GM21737 (cell line): ENCODE measurements at regions not wholly inside any gene's neighbourhood (a gene's known extent, or its start where the extent isn't known, plus 50 kb on each side); places are given as distances from the start of the nearest gene placed in this dataset.

Experiments
- ATAC-seq: cut with Tn5 transposase; IDR thresholded peaks from one replicate; pipeline ENCODE4 v1.9.1; 2021; ENCODE audit warnings: mild to moderate bottlenecking, moderate library complexity; ENCODE audit not compliant: unreplicated experiment

DNA sequence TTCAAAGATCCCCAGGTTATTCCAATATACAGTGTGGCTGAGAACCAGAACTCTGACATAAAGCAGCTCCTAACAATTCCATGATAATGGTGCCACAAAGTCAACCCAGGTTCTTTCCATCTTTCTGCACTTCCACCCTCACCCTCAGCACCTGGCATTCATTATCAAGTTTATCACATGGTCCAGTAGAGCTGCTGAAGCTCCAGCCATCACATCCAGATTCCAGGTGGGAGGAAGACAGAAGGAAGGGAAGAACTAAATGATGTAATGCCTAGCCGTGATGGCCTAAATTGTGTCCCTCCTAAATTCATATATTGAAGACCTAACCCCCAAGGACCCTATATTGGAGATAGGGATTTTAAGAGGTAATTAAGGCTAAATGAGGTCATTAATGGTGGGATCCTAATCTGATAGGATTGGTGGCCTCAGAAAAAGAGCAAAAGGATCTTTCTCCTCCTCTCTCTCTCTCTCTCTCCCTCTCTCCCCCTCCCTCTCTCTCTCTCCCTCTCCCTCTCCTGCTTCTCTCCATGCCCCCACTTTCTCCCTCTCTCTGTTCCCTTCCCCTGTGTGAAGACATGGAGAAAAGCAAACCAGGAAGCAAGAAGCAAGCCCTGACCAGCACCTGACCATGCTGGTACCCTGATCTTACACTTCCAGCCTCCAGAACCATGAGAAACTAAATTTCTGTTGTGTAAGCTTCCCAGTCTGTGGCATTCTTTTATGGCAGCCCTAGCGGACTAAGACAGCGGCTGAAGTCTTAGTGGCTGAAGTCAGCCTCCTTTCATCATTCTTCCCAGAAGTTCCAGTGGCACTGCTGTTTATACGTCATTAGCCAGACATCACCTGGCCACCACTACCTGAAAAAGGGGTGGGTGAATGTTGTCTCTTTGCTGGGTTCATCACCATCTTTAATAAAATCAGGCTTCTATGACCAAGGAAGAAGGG, 369.7 kb upstream of the PROK2 start:
- ATAC-seq = no peak

DNA sequence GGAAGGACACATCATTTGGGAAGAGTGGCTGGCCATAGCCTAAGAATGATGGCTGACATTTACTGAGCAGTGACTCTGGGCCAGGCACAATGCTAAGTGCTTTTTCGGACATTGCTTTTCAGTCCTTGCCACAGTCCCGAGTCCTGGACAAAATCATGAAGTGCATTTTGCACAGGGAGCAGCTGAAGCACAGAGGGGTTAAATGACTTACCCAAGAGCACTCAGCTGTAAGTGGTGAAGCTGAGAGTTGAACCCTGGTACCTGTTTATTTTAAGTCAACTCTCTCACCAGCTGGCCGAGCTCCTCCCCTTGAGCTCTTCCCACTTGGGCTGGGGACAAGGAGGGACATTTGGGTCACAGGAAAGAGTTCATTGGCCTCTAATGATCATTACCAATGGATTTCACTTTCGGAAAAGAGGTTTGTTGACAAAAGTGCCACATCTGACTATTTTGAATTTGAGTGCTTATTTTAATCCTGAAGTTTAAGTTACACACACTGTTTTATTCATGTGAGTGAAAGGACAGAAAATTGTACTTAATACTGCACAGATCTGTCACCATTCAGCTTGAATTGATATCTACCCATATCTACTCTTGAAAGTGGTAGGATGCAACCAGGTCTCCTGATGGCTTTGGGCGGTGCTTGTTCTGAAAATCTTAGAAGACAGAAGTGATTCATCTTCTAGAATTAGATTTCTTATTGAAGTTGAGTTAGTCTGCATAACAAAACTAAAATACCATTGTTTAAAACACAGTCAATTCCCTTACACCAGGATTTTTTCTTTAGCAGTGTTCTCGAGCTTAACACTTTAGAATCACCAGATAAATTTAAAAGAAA, 368.7 kb upstream of the PROK2 start:
- no peak for ATAC-seq

- ATAC-seq = no peak
Observed at GRCh38 chr3:72152551-72153476, 367.9 kb upstream of the PROK2 start.

DNA sequence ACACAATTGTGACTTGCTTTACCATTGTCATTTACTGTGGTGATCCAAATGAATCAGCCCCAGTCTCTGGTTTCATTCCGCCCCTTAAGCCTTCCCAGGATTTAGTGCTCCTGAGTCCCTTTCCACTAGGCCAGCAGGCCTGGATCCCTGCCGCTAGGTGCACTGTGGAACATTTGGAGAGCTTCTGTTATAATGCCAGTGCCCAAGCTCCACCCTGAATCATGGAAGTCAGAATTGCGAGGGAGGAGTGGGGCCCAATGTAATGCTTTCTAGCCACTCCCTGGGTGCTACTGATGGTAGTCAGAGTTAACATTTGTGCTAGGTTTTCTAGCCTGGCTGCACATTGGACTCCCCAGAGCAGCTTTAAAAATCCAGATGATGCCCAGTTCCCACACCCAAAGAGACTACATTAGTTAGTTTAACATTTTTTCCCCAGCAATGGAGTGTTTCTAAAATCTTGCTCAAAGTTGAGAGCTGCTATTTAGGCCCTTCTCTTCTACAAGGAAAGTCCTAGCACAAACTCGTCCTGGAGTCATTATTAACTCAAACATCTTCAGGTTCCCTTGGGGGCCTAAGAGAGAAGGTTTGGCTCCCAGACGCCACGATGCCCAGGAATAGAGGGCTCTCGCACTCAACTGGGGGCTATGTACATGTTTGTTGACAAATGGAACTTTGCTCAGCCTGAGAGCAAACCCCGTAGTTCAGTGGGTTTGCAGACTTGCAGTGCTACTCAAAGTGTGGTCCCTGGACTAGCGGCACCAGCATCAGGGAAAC, 366.7 kb upstream of the PROK2 start:
- ATAC-seq = no peak

GRCh38 chr3:72150634-72151412, 365.9 kb upstream of the PROK2 start:
- ATAC-seq = no peak

DNA sequence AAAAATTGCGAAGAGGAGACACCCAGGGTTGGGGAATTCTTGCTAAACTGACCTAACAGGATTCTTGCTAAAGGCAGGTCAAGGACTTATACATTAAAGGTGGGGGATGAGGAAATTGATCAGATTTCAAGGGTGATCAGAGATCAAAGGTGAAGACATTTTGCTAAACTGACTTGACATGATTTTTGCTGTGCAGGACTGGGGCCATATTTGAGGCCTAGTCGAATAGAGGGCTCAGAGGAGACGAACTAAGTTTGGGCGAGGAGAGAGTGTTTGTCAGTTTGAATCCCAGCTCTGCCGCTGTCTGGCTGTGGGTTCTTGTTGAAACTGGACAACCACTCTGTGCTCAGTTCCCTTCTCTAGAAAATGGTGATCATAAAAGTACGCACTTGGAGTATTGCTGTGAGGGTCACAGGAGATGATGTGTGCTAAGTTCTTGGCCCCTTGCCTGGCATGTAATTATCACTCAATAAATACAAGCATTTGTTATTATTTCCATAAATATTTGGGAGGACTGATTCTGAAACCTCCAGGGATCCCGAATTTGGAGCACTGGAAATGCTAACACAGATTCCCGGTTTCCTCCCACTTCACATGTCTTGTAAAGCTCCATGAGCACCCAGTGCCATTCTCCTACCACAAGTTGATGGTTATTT, 364.8 kb upstream of the PROK2 start:
- no peak for ATAC-seq

DNA sequence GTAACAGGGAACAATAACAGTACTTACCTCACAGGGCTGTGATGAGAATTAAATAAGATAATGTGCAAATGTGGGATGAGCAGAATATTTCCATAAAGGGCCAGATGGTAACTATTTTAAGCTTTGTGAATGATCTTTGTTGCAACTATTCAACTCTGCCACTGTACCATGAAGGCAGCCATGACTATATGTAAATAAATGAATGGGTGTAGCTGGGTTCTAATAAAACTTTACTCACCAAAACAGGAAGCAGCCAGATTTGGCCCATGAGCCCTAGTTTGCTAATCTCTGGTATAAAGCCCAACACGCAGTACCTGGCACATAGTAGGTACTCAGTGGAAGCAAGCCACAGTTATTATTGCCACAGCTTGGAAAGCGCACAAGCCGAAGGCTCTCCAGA, 362.7 kb upstream of the PROK2 start:
- no peak for ATAC-seq

GRCh38 chr3:72145506-72146380, 360.8 kb upstream of the PROK2 start:
- no peak for ATAC-seq

GRCh38 chr3:72144773-72145505, 360.0 kb upstream of the PROK2 start:
- ATAC-seq = no peak

GRCh38 chr3:72143966-72144717, 359.2 kb upstream of the PROK2 start:
- ATAC-seq = no peak

DNA sequence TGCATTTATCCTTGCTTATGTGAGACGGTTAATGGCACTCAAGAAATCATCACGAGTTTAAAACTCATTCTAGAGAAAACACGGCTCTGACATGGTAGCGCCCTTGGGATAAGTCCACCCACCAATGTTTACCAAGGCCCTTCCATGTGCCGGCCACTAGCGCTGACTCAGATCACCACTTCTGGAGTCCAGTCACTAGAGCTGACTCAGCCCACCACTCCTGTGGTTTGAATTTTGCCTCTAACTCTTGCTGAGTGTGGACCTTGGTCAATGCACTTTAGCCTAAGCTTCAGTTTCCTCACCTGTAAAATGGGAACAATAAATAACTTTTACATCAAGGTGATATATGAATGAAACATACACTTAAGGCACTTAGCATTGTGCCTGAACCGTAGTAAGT, 358.4 kb upstream of the PROK2 start:
- ATAC-seq = no peak

GRCh38 chr3:72142028-72142427, 357.1 kb upstream of the PROK2 start:
- no peak for ATAC-seq

GRCh38 chr3:72141264-72141663, 356.3 kb upstream of the PROK2 start:
- no peak for ATAC-seq

DNA sequence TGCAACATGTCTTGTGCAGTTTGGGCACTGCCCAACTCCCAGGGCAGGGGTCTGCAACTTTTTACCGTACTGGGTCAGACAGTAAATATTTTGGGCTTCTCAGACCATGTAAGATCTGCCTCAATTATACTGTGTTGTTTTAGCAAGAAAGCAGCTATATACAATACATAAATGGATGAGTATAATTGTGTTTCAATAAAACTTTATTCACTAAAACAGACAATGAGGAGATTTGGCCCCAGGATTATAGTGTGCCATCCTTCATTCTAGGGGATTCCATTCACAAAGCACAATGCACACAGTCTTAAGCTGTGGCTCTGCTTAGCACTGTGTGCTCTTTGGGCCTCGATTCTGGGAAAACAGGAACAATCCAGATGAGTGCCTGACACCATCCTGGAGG, 354.4 kb upstream of the PROK2 start:
- ATAC-seq = no peak

GRCh38 chr3:72137865-72138861, 353.2 kb upstream of the PROK2 start:
- no peak for ATAC-seq
